GM12874 (cell line): ENCODE measurements at regions not wholly inside any gene's neighbourhood (a gene's known extent, or its start where the extent isn't known, plus 50 kb on each side); places are given as distances from the start of the nearest gene placed in this dataset.

ENCODE experiments used
- CTCF ChIP-seq: IDR thresholded peaks from 2 replicates; pipeline ENCODE4 v1.5.1; 2011; ENCODE audit warnings: low read depth, mild to moderate bottlenecking, control low read depth, low read length, moderate library complexity; ENCODE audit not compliant: insufficient read depth

DNA sequence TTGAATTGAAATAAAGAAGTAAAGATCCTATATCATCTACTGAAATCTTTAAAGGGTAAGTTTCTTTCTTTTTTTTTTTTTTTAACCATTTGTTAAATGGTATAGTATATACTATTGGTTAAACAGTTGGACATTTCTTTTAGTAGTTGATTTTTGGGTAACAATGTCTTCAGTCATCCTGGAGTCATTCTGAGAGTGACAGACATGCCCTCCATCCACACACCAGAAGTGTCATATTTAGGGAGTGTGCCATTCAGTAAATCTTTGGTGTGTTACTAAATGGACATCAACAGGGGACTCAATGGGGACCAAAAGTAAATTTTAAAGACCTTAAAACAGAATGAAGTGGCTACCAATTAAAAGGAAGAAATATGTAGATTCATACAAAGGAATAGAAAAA is 50.8 kb upstream of the SLC39A10 start:
- no peak for TF ChIP-seq CTCF

DNA sequence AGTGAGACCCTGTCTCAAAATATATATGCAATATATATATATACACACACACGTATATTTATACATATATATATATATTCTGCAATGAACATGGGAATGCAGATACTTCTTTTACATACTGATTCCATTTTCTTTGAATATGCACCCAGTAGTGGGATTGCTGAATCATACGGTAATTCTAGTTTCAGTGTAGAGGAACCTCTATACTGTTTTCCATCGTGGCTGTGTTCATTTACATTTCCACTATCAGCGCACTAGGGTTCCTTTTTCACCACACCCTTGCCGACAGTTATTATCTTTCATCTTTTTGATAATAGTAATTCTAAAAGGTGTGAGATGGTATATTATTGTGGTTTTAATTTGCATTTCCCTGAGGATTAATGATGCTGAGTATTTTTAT is 52.3 kb upstream of the SLC39A10 start:
- no peak for TF ChIP-seq CTCF

DNA sequence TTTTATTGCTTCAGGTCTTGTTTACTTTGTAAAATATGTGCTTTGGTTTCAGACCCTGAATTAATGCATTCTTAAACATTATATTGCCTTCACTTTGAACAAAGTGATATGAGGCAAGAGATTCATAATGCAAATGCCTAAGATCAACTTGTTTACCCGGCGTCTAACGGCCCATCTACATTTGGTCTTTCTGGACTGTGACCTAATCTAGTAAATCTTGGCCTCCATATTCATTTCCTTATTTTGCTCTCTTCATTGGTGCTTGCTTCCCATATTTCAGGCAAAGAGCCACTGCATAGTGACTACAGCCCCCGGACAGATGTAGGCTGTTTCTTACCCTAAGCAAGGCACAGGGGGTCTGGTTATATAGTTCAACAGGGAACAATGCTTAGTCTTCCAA is 53.0 kb upstream of the SLC39A10 start:
- TF ChIP-seq CTCF: no peak

GRCh38 chr2:195603408-195603807 is 53.6 kb upstream of the SLC39A10 start:
- no peak for TF ChIP-seq CTCF

DNA sequence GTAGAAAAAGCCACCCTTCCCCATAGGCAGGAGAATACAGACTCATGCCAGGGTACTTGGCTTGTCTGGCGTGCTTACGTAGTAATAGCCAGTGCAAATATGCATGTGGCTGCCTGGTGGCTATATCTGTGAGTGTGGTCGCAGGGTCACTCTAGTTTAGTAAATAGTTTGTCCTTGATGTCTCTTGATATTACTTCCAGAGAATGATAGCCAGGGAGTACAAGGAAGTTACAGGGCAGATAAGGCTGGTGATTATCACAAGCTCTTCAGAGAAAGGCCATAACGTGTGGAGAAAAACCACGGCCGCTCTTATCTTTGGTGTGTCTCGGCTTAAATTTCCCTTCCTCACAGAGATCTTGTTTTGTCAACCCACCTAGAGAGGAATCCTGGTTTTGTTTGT is 54.3 kb upstream of the SLC39A10 start:
- no peak for TF ChIP-seq CTCF

GRCh38 chr2:195601361-195601760 is 55.7 kb upstream of the SLC39A10 start:
- no peak for TF ChIP-seq CTCF

- no peak for TF ChIP-seq CTCF
Measured at GRCh38 chr2:195600778-195601177, 56.2 kb upstream of the SLC39A10 start.

- TF ChIP-seq CTCF: no peak
Measured at GRCh38 chr2:195596840-195597239, 60.2 kb upstream of the SLC39A10 start.
